ENCODE measurements at regions not wholly inside any gene's neighbourhood (a gene's known extent, or its start where the extent isn't known, plus 50 kb on each side); places are given as distances from the start of the nearest gene placed in this dataset.

DNA sequence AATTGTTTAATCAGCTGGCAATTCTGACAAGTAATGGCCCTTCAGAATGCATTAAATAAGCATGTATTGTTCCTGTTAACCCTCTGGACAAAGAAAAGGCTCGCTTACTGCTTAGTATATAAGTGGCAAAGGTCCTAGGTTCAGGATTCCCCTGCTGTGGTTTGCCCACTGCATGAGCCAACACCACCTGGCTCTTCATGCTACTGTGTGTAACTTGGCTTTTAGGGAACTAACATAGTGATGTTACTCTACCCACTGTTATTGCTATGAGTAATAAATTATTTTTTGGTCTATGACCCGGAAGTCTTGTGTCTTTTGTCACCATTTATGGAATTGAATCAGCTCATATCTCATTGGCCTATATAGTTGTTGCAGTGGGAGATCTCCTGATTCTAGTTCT is 791.7 kb upstream of the PHF14 start:
- H2AFZ ChIP-seq (ENCODE audit: low read depth, low read length) = peak overlapping the region; percentile 45; the same call in 1 of the 2 replicates
- no peaks in the 10 kb centered on the region for H4K20me1 ChIP-seq (ENCODE audit: insufficient read depth, low read length)
- no peak overlapping the region for H3K4me3 ChIP-seq (ENCODE audit: low read length)
- no peak overlapping the region for H3K9ac ChIP-seq (ENCODE audit: low read length)
- H3K27ac ChIP-seq (ENCODE audit: low read length) = no peak overlapping the region
- H3K27me3 ChIP-seq (ENCODE audit: low read depth, low read length) = no peaks in the 10 kb centered on the region
- no peaks in the 10 kb centered on the region for H3K79me2 ChIP-seq (ENCODE audit: low read length)
- no peaks in the 10 kb centered on the region for H3K9me3 ChIP-seq (ENCODE audit: insufficient read depth, low read length)
- H3K4me2 ChIP-seq (ENCODE audit: low read length) = no peak overlapping the region
- no peaks in the 10 kb centered on the region for H3K36me3 ChIP-seq (replicated peaks; ENCODE audit: low read depth, low read length)
- TF ChIP-seq EZH2phosphoT487 (IDR thresholded peaks at IDR 0.05; ENCODE audit: low read depth) (no peak), CTCF (IDR thresholded peaks at IDR 0.05; ENCODE audit: low read depth, low read length) (no peak)
- peaks cover 13% of the 10 kb centered on the region for H3K4me1 ChIP-seq (ENCODE audit: low read length)

DNA sequence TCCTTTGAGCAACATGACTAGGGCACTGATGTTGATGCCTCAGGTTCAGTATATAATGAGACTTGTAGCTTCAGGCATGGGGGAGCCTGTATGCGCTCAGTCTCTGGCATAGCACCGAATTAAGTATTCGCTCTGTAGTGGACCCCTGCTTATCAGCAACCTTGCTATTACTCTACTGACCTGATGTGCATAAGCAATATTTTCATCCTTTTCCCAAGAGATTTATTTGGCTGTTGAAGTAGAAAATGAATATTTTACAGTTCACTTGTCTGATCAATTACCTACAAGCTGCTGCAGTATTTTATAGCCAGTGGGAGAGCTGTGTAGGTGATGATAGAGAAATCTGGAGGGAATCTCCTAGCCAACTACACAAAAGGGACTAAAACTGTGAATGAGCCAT is 781.6 kb upstream of the PHF14 start:
- H3K4me3 ChIP-seq (ENCODE audit: low read length) = no peak overlapping the region

GRCh38 chr7:10205696-10206095 is 768.0 kb upstream of the PHF14 start:
- no peaks in the 10 kb centered on the region for H3K4me1 ChIP-seq (ENCODE audit: low read length)
- no peak overlapping the region for H3K4me3 ChIP-seq (ENCODE audit: low read length)
- no peaks in the 10 kb centered on the region for H3K36me3 ChIP-seq (replicated peaks; ENCODE audit: low read depth, low read length)
- H3K9me3 ChIP-seq (ENCODE audit: insufficient read depth, low read length) = no peaks in the 10 kb centered on the region
- H3K9ac ChIP-seq (ENCODE audit: low read length) = no peak overlapping the region
- H3K4me2 ChIP-seq (ENCODE audit: low read length) = no peak overlapping the region
- no peaks in the 10 kb centered on the region for H3K79me2 ChIP-seq (ENCODE audit: low read length)
- no peak overlapping the region for H3K27ac ChIP-seq (ENCODE audit: low read length)
- H3K27me3 ChIP-seq (ENCODE audit: low read depth, low read length) = no peaks in the 10 kb centered on the region
- no peaks in the 10 kb centered on the region for H4K20me1 ChIP-seq (ENCODE audit: insufficient read depth, low read length)
- no peak for TF ChIP-seq CTCF (IDR thresholded peaks at IDR 0.05; ENCODE audit: low read depth, low read length)
- TF ChIP-seq EZH2phosphoT487 (IDR thresholded peaks at IDR 0.05; ENCODE audit: low read depth) = no peak
- no peak overlapping the region for H2AFZ ChIP-seq (ENCODE audit: low read depth, low read length)

More for the DNA sequence above, 781.6 kb upstream of the PHF14 start:
- Histone ChIP-seq H3K27ac (ENCODE audit: low read length) (no peak overlapping the region), H2AFZ (ENCODE audit: low read depth, low read length) (no peak overlapping the region), H4K20me1 (ENCODE audit: insufficient read depth, low read length) (no peaks in the 10 kb centered on the region), H3K27me3 (ENCODE audit: low read depth, low read length) (no peaks in the 10 kb centered on the region), H3K36me3 (replicated peaks; ENCODE audit: low read depth, low read length) (no peaks in the 10 kb centered on the region), H3K79me2 (ENCODE audit: low read length) (no peaks in the 10 kb centered on the region), H3K4me2 (ENCODE audit: low read length) (no peak overlapping the region), H3K4me1 (ENCODE audit: low read length) (peaks cover 8% of the 10 kb centered on the region), H3K9ac (ENCODE audit: low read length) (no peak overlapping the region), H3K9me3 (ENCODE audit: insufficient read depth, low read length) (no peaks in the 10 kb centered on the region)
- TF ChIP-seq CTCF (IDR thresholded peaks at IDR 0.05; ENCODE audit: low read depth, low read length) (no peak), EZH2phosphoT487 (IDR thresholded peaks at IDR 0.05; ENCODE audit: low read depth) (no peak)

GRCh38 chr7:10210000-10210399 is 763.7 kb upstream of the PHF14 start:
- TF ChIP-seq EZH2phosphoT487 (IDR thresholded peaks at IDR 0.05; ENCODE audit: low read depth) = no peak
- no peak for TF ChIP-seq CTCF (IDR thresholded peaks at IDR 0.05; ENCODE audit: low read depth, low read length)
- H2AFZ ChIP-seq (ENCODE audit: low read depth, low read length) = no peak overlapping the region

More at GRCh38 chr7:10210000-10210399, 763.7 kb upstream of the PHF14 start:
- no peaks in the 10 kb centered on the region for H3K79me2 ChIP-seq (ENCODE audit: low read length)
- no peaks in the 10 kb centered on the region for H3K27me3 ChIP-seq (ENCODE audit: low read depth, low read length)
- no peaks in the 10 kb centered on the region for H3K36me3 ChIP-seq (replicated peaks; ENCODE audit: low read depth, low read length)
- H3K27ac ChIP-seq (ENCODE audit: low read length) = no peak overlapping the region
- H4K20me1 ChIP-seq (ENCODE audit: insufficient read depth, low read length) = no peaks in the 10 kb centered on the region
- H3K4me2 ChIP-seq (ENCODE audit: low read length) = no peak overlapping the region
- no peaks in the 10 kb centered on the region for H3K9me3 ChIP-seq (ENCODE audit: insufficient read depth, low read length)
- no peak overlapping the region for H3K9ac ChIP-seq (ENCODE audit: low read length)
- H3K4me3 ChIP-seq (ENCODE audit: low read length) = no peak overlapping the region
- H3K4me1 ChIP-seq (ENCODE audit: low read length) = no peaks in the 10 kb centered on the region

Measured in OCI-LY3 (cell line).